GM23248 (cell line): ENCODE measurements at regions not wholly inside any gene's neighbourhood (a gene's known extent, or its start where the extent isn't known, plus 50 kb on each side); places are given as distances from the start of the nearest gene placed in this dataset.

Experiments
- DNase-seq: peaks from one replicate; pipeline ENCODE4 v3.0.0-alpha.2; 2015
- H2AFZ ChIP-seq: fragments of 200-600 bp; sonication (generic); 2 replicates; pipeline ENCODE4 v1.6.1; 2016; ENCODE audit warnings: antibody characterized with exemption
- H3F3A ChIP-seq: fragments of 200-600 bp; sonication (generic); 2 replicates; pipeline ENCODE4 v1.6.1; 2016; ENCODE audit warnings: mild to moderate bottlenecking, antibody characterized with exemption, mixed run types; ENCODE audit not compliant: insufficient read depth
- H3K27ac ChIP-seq: fragments of 200-600 bp; sonication (generic); 2 replicates; pipeline ENCODE4 v1.5.1; 2016; ENCODE audit warnings: mild to moderate bottlenecking
- H3K27me3 ChIP-seq: fragments of 200-600 bp; sonication (generic); replicated peaks from 2 replicates; pipeline ENCODE4 v1.6.1; 2016; ENCODE audit warnings: mild to moderate bottlenecking; ENCODE audit not compliant: insufficient read depth
- H3K36me3 ChIP-seq: fragments of 200-600 bp; sonication (generic); 2 replicates; pipeline ENCODE4 v1.6.1; 2016; ENCODE audit warnings: low read depth, mild to moderate bottlenecking
- H3K4me1 ChIP-seq: fragments of 200-600 bp; sonication (generic); 2 replicates; pipeline ENCODE4 v1.6.1; 2016; ENCODE audit warnings: mild to moderate bottlenecking; ENCODE audit not compliant: insufficient read depth
- H3K4me2 ChIP-seq: fragments of 200-600 bp; sonication (generic); one replicate; pipeline ENCODE4 v1.6.1; 2016; ENCODE audit warnings: mild to moderate bottlenecking; ENCODE audit not compliant: unreplicated experiment
- H3K4me3 ChIP-seq: fragments of 200-600 bp; sonication (generic); 2 replicates; pipeline ENCODE4 v1.5.1; 2016; ENCODE audit warnings: mild to moderate bottlenecking
- H3K79me2 ChIP-seq: fragments of 200-600 bp; sonication (generic); 2 replicates; pipeline ENCODE4 v1.6.1; 2016; ENCODE audit warnings: mild to moderate bottlenecking; ENCODE audit not compliant: insufficient read depth
- H3K9ac ChIP-seq: fragments of 200-600 bp; sonication (generic); 2 replicates; pipeline ENCODE4 v1.6.1; 2016; ENCODE audit warnings: mild to moderate bottlenecking
- H3K9me2 ChIP-seq: fragments of 200-600 bp; sonication (generic); 2 replicates; pipeline ENCODE4 v1.6.1; 2016; ENCODE audit warnings: mixed run types, mild to moderate bottlenecking, moderate library complexity; ENCODE audit not compliant: insufficient read depth
- H3K9me3 ChIP-seq: fragments of 200-600 bp; sonication (generic); one replicate; pipeline ENCODE4 v1.6.1; 2017; ENCODE audit warnings: low read depth
- H4K20me1 ChIP-seq: fragments of 200-600 bp; sonication (generic); 2 replicates; pipeline ENCODE4 v1.6.0; 2016; ENCODE audit not compliant: insufficient read depth
- EZH2 ChIP-seq: fragments of 200-600 bp; sonication (generic); IDR thresholded peaks from 2 replicates; pipeline ENCODE4 v1.6.1; 2018; ENCODE audit warnings: antibody characterized with exemption, mild to moderate bottlenecking; ENCODE audit not compliant: insufficient read depth, poor library complexity, severe bottlenecking
- EZH2phosphoT487 ChIP-seq: fragments of 200-600 bp; sonication (generic); IDR thresholded peaks from 2 replicates; pipeline ENCODE4 v1.6.1; 2018; ENCODE audit warnings: antibody characterized with exemption, moderate library complexity, mild to moderate bottlenecking, low read depth; ENCODE audit not compliant: insufficient read depth
- WGBS, 2 experiments: methylation state at CpG; one replicate each; pipeline ENCODE4 v1.1.6; 2015 to 2017; ENCODE audit warnings: low lambda C conversion rate in 2 of 2, low coverage in 1 of 2; ENCODE audit errors: missing lambda C conversion rate in 2 of 2; 5-methylcytosine and 5-hydroxymethylcytosine counted together
- in situ Hi-C: fragments of 300-500 bp; cut with MboI; formaldehyde crosslinking; loops from 2 replicates; pipeline ENCODE4 v1.15.0; 2020

- Histone ChIP-seq H3K9ac (no peak overlapping the region), H3K9me2 (no peaks in the 10 kb centered on the region), H4K20me1 (no peaks in the 10 kb centered on the region), H3K79me2 (no peaks in the 10 kb centered on the region), H3K9me3 (no peaks in the 10 kb centered on the region), H3K4me3 (no peak overlapping the region), H3K27ac (no peak overlapping the region), H3K36me3 (no peaks in the 10 kb centered on the region), H2AFZ (no peak overlapping the region), H3K27me3 (no peaks in the 10 kb centered on the region), H3F3A (no peaks in the 10 kb centered on the region), H3K4me1 (no peaks in the 10 kb centered on the region), H3K4me2 (no peak overlapping the region)
- 62 to 65% methylated on average over 11 of the region's 11 CpGs for WGBS, 2 experiments
- TF ChIP-seq EZH2 (no peak), EZH2phosphoT487 (no peak)
- DNase-seq, result no peak
- in situ Hi-C loops, result no loop called here
Measured at GRCh38 chr2:186980787-186981550, 132.0 kb upstream of the ZSWIM2 start.

- Histone ChIP-seq H3K9ac (no peak overlapping the region), H3K9me2 (no peaks in the 10 kb centered on the region), H3F3A (no peaks in the 10 kb centered on the region), H3K4me3 (no peak overlapping the region), H3K36me3 (no peaks in the 10 kb centered on the region), H2AFZ (no peak overlapping the region), H3K79me2 (no peaks in the 10 kb centered on the region), H3K27me3 (no peaks in the 10 kb centered on the region), H3K9me3 (no peaks in the 10 kb centered on the region), H4K20me1 (no peaks in the 10 kb centered on the region), H3K4me2 (no peak overlapping the region), H3K27ac (no peak overlapping the region), H3K4me1 (no peaks in the 10 kb centered on the region)
- DNase-seq, result no peak
- in situ Hi-C loops, result no loop called here
- TF ChIP-seq EZH2phosphoT487, result no peak
- no peak for TF ChIP-seq EZH2
- 85 to 86% methylated on average over 2 of the region's 2 CpGs for WGBS, 2 experiments
Measured at GRCh38 chr2:186980117-186980442, 131.1 kb upstream of the ZSWIM2 start.

GRCh38 chr2:186979439-186980116 is 130.6 kb upstream of the ZSWIM2 start:
- H3K79me2 ChIP-seq, result no peaks in the 10 kb centered on the region
- no peaks in the 10 kb centered on the region for H3K9me2 ChIP-seq
- H2AFZ ChIP-seq, result no peak overlapping the region
- no peaks in the 10 kb centered on the region for H3K4me1 ChIP-seq
- H3K9ac ChIP-seq, result no peak overlapping the region
- WGBS, 2 experiments, result 50 to 65% methylated on average over 10 of the region's 10 CpGs
- in situ Hi-C loops, result no loop called here
- H3K36me3 ChIP-seq, result no peaks in the 10 kb centered on the region
- H3K9me3 ChIP-seq, result no peaks in the 10 kb centered on the region
- no peak for DNase-seq
- no peaks in the 10 kb centered on the region for H3F3A ChIP-seq
- H4K20me1 ChIP-seq, result no peaks in the 10 kb centered on the region
- H3K4me2 ChIP-seq, result no peak overlapping the region
- no peaks in the 10 kb centered on the region for H3K27me3 ChIP-seq
- TF ChIP-seq EZH2, result no peak
- no peak for TF ChIP-seq EZH2phosphoT487
- no peak overlapping the region for H3K4me3 ChIP-seq
- H3K27ac ChIP-seq, result no peak overlapping the region

GRCh38 chr2:186977433-186978045 is 128.6 kb upstream of the ZSWIM2 start:
- Histone ChIP-seq H3K9ac (no peak overlapping the region), H4K20me1 (no peaks in the 10 kb centered on the region), H3K36me3 (no peaks in the 10 kb centered on the region), H3K27me3 (no peaks in the 10 kb centered on the region), H3F3A (no peaks in the 10 kb centered on the region), H3K9me2 (no peaks in the 10 kb centered on the region), H3K79me2 (no peaks in the 10 kb centered on the region), H3K4me2 (no peak overlapping the region), H3K27ac (no peak overlapping the region), H2AFZ (no peak overlapping the region), H3K4me3 (no peak overlapping the region), H3K9me3 (no peaks in the 10 kb centered on the region), H3K4me1 (no peaks in the 10 kb centered on the region)
- in situ Hi-C loops, result no loop called here
- no peak for DNase-seq
- TF ChIP-seq EZH2phosphoT487, result no peak
- TF ChIP-seq EZH2, result no peak
- WGBS, 2 experiments, result 49 to 61% methylated on average over 3 of the region's 3 CpGs
